IMR-90 (cell line): ENCODE measurements at regions not wholly inside any gene's neighbourhood (a gene's known extent, or its start where the extent isn't known, plus 50 kb on each side); places are given as distances from the start of the nearest gene placed in this dataset.

Experiments
- ATAC-seq: fragments of 200-7000 bp; cut with Tn5 transposase; 2 replicates; pipeline ENCODE4 v1.9.1; 2020; ENCODE audit warnings: low read depth, mild to moderate bottlenecking, moderate library complexity
- BruUV-seq: library from RNA; stranded (reverse); fragments of 400-500 nt; replicated peaks from 2 replicates; lab custom pipeline; 2021; lab: Mats Ljungman, UMichigan
- CTCF ChIA-PET: fragments of 300-600 bp; formaldehyde crosslinking; extraction: SDS; loops from one replicate; lab custom pipeline; 2021; ENCODE audit warnings: antibody characterized with exemption; lab: Yijun Ruan, JAX
- POLR2A ChIA-PET: fragments of 300-600 bp; sonication (Branson Sonifier 250); formaldehyde crosslinking; loops from one replicate; lab custom pipeline; 2022; ENCODE audit warnings: antibody characterized with exemption; ENCODE audit not compliant: unreplicated experiment; lab: Charles Lee
- DNase-seq: peaks from one replicate; pipeline ENCODE4 v3.0.0; 2013
- H2AFZ ChIP-seq: replicated peaks from 2 replicates; pipeline ENCODE3; 2013; ENCODE audit warnings: low read length, mild to moderate bottlenecking; ENCODE audit not compliant: poor library complexity
- H2AK5ac ChIP-seq: 2 replicates; pipeline ENCODE4 v1.6.1; 2013; ENCODE audit warnings: low read depth, low read length, inconsistent platforms
- H2AK9ac ChIP-seq: replicated peaks from 2 replicates; pipeline ENCODE3; 2013; ENCODE audit warnings: mild to moderate bottlenecking, low read depth, low read length, moderate library complexity; ENCODE audit not compliant: poor library complexity
- H2BK120ac ChIP-seq: 2 replicates; pipeline ENCODE4 v1.6.1; 2013; ENCODE audit warnings: low read depth, low read length, inconsistent platforms
- H2BK15ac ChIP-seq: 3 replicates; pipeline ENCODE4 v1.6.1; 2013; ENCODE audit warnings: low read depth, low read length, inconsistent platforms
- H2BK20ac ChIP-seq: 2 replicates; pipeline ENCODE4 v1.6.1; 2013; ENCODE audit warnings: low read depth, mild to moderate bottlenecking, inconsistent platforms, low read length, moderate library complexity
- H2BK5ac ChIP-seq: 2 replicates; pipeline ENCODE4 v1.6.1; 2013; ENCODE audit warnings: mild to moderate bottlenecking, low read depth, low read length, inconsistent platforms; ENCODE audit not compliant: poor library complexity, severe bottlenecking
- H3K14ac ChIP-seq: replicated peaks from 2 replicates; pipeline ENCODE4 v1.6.1; 2013; ENCODE audit warnings: low read depth, low read length, inconsistent platforms
- H3K18ac ChIP-seq: 2 replicates; pipeline ENCODE4 v1.6.1; 2013; ENCODE audit warnings: low read depth, low read length, control low read depth
- H3K23ac ChIP-seq: 2 replicates; pipeline ENCODE4 v1.6.1; 2013; ENCODE audit warnings: low read depth, low read length, inconsistent platforms
- H3K27ac ChIP-seq: 2 replicates; pipeline ENCODE4 v1.5.1; 2013; ENCODE audit warnings: mild to moderate bottlenecking, control low read depth, low read length; ENCODE audit not compliant: insufficient read depth
- H3K27me3 ChIP-seq: 2 replicates; pipeline ENCODE4 v1.6.1; 2013; ENCODE audit warnings: low read length; ENCODE audit not compliant: control insufficient read depth, insufficient read depth
- H3K36me3 ChIP-seq: 2 replicates; pipeline ENCODE4 v1.6.1; 2013; ENCODE audit warnings: low read length, mixed read lengths; ENCODE audit not compliant: control insufficient read depth, insufficient read depth
- H3K4ac ChIP-seq: 2 replicates; pipeline ENCODE4 v1.6.1; 2013; ENCODE audit warnings: low read depth, low read length, inconsistent platforms
- H3K4me1 ChIP-seq: 2 replicates; pipeline ENCODE4 v1.6.1; 2013; ENCODE audit warnings: low read length, mixed read lengths; ENCODE audit not compliant: control insufficient read depth, insufficient read depth
- H3K4me2 ChIP-seq: 2 replicates; pipeline ENCODE4 v1.6.1; 2013; ENCODE audit warnings: low read depth, mild to moderate bottlenecking, control low read depth, low read length, moderate library complexity
- H3K4me3 ChIP-seq: 2 replicates; pipeline ENCODE4 v1.5.1; 2013; ENCODE audit warnings: low read depth, mild to moderate bottlenecking, control low read depth, low read length, moderate library complexity; ENCODE audit not compliant: insufficient read depth
- H3K56ac ChIP-seq: 2 replicates; pipeline ENCODE4 v1.6.1; 2013; ENCODE audit warnings: low read length, inconsistent platforms; ENCODE audit not compliant: insufficient read depth; ENCODE audit errors: extremely low read depth
- H3K79me1 ChIP-seq, 2 experiments: 2 replicates each; pipeline ENCODE4 v1.6.1; 2013; ENCODE audit warnings: low read length in 2 of 2, inconsistent platforms in 1 of 2, low read depth in 1 of 2
- H3K9ac ChIP-seq: 2 replicates; pipeline ENCODE4 v1.6.1; 2013; ENCODE audit warnings: low read depth, low read length, control low read depth
- H3K9me1 ChIP-seq: 2 replicates; pipeline ENCODE4 v1.6.1; 2013; ENCODE audit warnings: low read length, inconsistent platforms; ENCODE audit not compliant: insufficient read depth
- H3K9me3 ChIP-seq: 2 replicates; pipeline ENCODE4 v1.6.1; 2013; ENCODE audit warnings: low read length; ENCODE audit not compliant: control insufficient read depth, insufficient read depth
- H4K20me1 ChIP-seq: 2 replicates; pipeline ENCODE4 v1.6.1; 2013; ENCODE audit warnings: low read length, inconsistent platforms; ENCODE audit not compliant: insufficient read depth
- H4K5ac ChIP-seq: 2 replicates; pipeline ENCODE4 v1.6.1; 2013; ENCODE audit warnings: mild to moderate bottlenecking, low read depth, low read length, control low read depth
- H4K8ac ChIP-seq, 2 experiments: 2 replicates each; pipeline ENCODE4 v1.6.1; 2013; ENCODE audit warnings: low read depth in 2 of 2, low read length in 2 of 2, control low read depth in 1 of 2, inconsistent platforms in 1 of 2
- H4K91ac ChIP-seq: 2 replicates; pipeline ENCODE4 v1.6.1; 2013; ENCODE audit warnings: low read depth, low read length, inconsistent platforms; ENCODE audit not compliant: insufficient read depth
- CEBPB ChIP-seq: IDR thresholded peaks from 2 replicates; pipeline ENCODE4 v1.6.1; 2012; ENCODE audit warnings: low read depth, low read length, improper control_type of control experiment
- CHD1 ChIP-seq: IDR thresholded peaks from 2 replicates; pipeline ENCODE4 v1.6.1; 2012; ENCODE audit warnings: low read depth, low read length, improper control_type of control experiment
- FOS ChIP-seq: fragments of 150-350 bp; IDR thresholded peaks from 2 replicates; pipeline ENCODE4 v1.6.1; 2016; ENCODE audit warnings: low read depth, low read length
- MAFK ChIP-seq: IDR thresholded peaks from 2 replicates; pipeline ENCODE4 v1.6.1; 2012; ENCODE audit warnings: low read depth, low read length, improper control_type of control experiment
- MAZ ChIP-seq: IDR thresholded peaks from 2 replicates; pipeline ENCODE4 v1.6.1; 2012; ENCODE audit warnings: low read depth, mild to moderate bottlenecking, low read length, improper control_type of control experiment, moderate library complexity, borderline replicate concordance
- POLR2A ChIP-seq: IDR thresholded peaks from 2 replicates; pipeline ENCODE4 v1.6.1; 2012; ENCODE audit warnings: mild to moderate bottlenecking, low read depth, low read length
- RAD21 ChIP-seq: IDR thresholded peaks from 2 replicates; pipeline ENCODE4 v1.6.1; 2012; ENCODE audit warnings: low read length, improper control_type of control experiment
- RCOR1 ChIP-seq: IDR thresholded peaks from 2 replicates; pipeline ENCODE4 v1.6.1; 2012; ENCODE audit warnings: mild to moderate bottlenecking, low read length, improper control_type of control experiment; ENCODE audit not compliant: insufficient replicate concordance
- SMC3 ChIP-seq: fragments of 150-350 bp; IDR thresholded peaks from 2 replicates; pipeline ENCODE4 v1.6.1; 2016; ENCODE audit warnings: low read depth, mild to moderate bottlenecking, antibody characterized with exemption, low read length, moderate library complexity
- WGBS, 2 experiments: methylation state at CpG; one replicate each; pipeline versions ENCODE4 v1.1.5 to v1.1.7; 2013; ENCODE audit warnings: missing lambda C conversion rate in 2 of 2; ENCODE audit not compliant: insufficient read length in 1 of 2; ENCODE audit errors: extremely low coverage in 2 of 2; 5-methylcytosine and 5-hydroxymethylcytosine counted together
- dilution Hi-C: fragments of 300-500 bp; cut with HindIII; formaldehyde crosslinking; loops from one replicate; pipeline ENCODE4 v1.14.3; 2018; ENCODE audit warnings: low sequenced_read_pairs; ENCODE audit not compliant: unreplicated experiment
- in situ Hi-C: fragments of 300-500 bp; cut with MboI; formaldehyde crosslinking; loops from 3 replicates; pipeline ENCODE4 v1.14.3; 2019; ENCODE audit warnings: low sequenced_read_pairs, inconsistent platforms, mixed read lengths
- intact Hi-C: fragments of 100-400 bp; cut with micrococcal nuclease; formaldehyde crosslinking; loops from 2 replicates; pipeline ENCODE4 v1.10.0; 2022
- TF ChIP-seq, protein P1 (sequence below): fragments of 150-350 bp; IDR thresholded peaks from 2 replicates; pipeline ENCODE4 v1.6.1; 2016; ENCODE audit warnings: low read depth, mild to moderate bottlenecking, low read length, moderate library complexity, borderline replicate concordance

DNA sequence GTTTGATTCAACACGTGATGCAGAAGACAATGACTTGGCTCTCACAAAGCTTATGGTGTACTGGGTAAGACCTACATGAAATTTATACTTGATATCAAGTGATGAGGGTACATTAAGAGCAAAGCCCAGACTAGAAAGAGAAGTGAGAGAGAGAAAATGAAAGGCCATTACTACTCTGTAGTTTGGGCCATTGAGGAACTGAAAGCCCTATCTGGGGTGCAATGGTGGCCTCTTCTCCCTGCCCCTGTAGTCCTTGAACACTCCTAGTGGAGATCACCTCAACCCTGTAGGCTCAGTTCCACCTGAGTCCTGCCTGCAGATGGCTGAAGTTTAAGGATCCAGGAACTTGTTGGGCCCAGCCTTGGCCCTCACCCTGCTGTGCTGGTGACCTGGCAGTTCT lies 569.8 kb upstream of the MEX3C start:
- H3K9me3 ChIP-seq, result peaks cover 8% of the 10 kb centered on the region
- no peak overlapping the region for H2AK5ac ChIP-seq
- ChIA-PET CTCF (no interaction called here), POLR2A (no interaction called here)
- DNase-seq (no peak), ATAC-seq (no peak)
- H3K27ac ChIP-seq, result no peak overlapping the region
- no peak overlapping the region for H3K4me3 ChIP-seq
- H3K27me3 ChIP-seq, result no peaks in the 10 kb centered on the region
- in situ Hi-C loops (no loop called here), dilution Hi-C loops (no loop called here), intact Hi-C loops (no loop called here)
- H3K4me2 ChIP-seq, result no peak overlapping the region
- no peaks in the 10 kb centered on the region for H3K4me1 ChIP-seq
- H3K56ac ChIP-seq, result no peak overlapping the region
- H3K79me1 ChIP-seq, result no peaks in the 10 kb centered on the region
- H2BK15ac ChIP-seq, result no peak overlapping the region
- no CpG with 5 or more reads among the region's 1 CpG for WGBS, 2 experiments
- no peak overlapping the region for H4K91ac ChIP-seq
- TF ChIP-seq POLR2A, result no peak
- no peak for TF ChIP-seq CHD1
- TF ChIP-seq MAZ, result no peak
- no peak for TF ChIP-seq FOS
- no peak for TF ChIP-seq SMC3
- TF ChIP-seq RAD21, result no peak
- no peak for TF ChIP-seq RCOR1
- no peak for TF ChIP-seq MAFK
- TF ChIP-seq CEBPB, result no peak
- TF ChIP-seq, protein P1, sequence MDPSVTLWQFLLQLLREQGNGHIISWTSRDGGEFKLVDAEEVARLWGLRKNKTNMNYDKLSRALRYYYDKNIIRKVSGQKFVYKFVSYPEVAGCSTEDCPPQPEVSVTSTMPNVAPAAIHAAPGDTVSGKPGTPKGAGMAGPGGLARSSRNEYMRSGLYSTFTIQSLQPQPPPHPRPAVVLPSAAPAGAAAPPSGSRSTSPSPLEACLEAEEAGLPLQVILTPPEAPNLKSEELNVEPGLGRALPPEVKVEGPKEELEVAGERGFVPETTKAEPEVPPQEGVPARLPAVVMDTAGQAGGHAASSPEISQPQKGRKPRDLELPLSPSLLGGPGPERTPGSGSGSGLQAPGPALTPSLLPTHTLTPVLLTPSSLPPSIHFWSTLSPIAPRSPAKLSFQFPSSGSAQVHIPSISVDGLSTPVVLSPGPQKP, result no peak
- H2BK5ac ChIP-seq, result no peak overlapping the region
- no peak overlapping the region for H3K18ac ChIP-seq
- H3K14ac ChIP-seq, result no peak overlapping the region
- no TSS peak for BruUV-seq
- H2BK20ac ChIP-seq, result no peak overlapping the region
- no peak overlapping the region for H2AFZ ChIP-seq
- no peaks in the 10 kb centered on the region for H4K20me1 ChIP-seq
- H2AK9ac ChIP-seq, result no peak overlapping the region
- H3K9me1 ChIP-seq, result no peaks in the 10 kb centered on the region
- H4K8ac ChIP-seq, result no peak overlapping the region
- no peak overlapping the region for H3K23ac ChIP-seq
- no peaks in the 10 kb centered on the region for H3K36me3 ChIP-seq
- H3K9ac ChIP-seq, result no peak overlapping the region
- no peak overlapping the region for H4K5ac ChIP-seq
- no peak overlapping the region for H3K4ac ChIP-seq
- H2BK120ac ChIP-seq, result no peak overlapping the region
